HCT116 (cell line): ENCODE measurements at regions not wholly inside any gene's neighbourhood (a gene's known extent, or its start where the extent isn't known, plus 50 kb on each side); places are given as distances from the start of the nearest gene placed in this dataset.

Experiments used
- ATF3 ChIP-seq: IDR thresholded peaks from 2 replicates; pipeline ENCODE4 v1.6.1; 2012
- CTCF ChIP-seq, 3 experiments: fragments of 200-600 bp in 1 of 3; sonication (generic) in 1 of 3; IDR thresholded peaks in 2 of 3; conservative IDR thresholded peaks in 1 of 3; 2 replicates each; pipeline ENCODE4 v1.5.1; 2012 to 2017; ENCODE audit warnings: low read depth in 2 of 3, low read length in 2 of 3, antibody characterized with exemption in 1 of 3, borderline replicate concordance in 1 of 3, control low read depth in 1 of 3, mild to moderate bottlenecking in 1 of 3, mixed read lengths in 1 of 3, mixed run types in 1 of 3, moderate library complexity in 1 of 3; ENCODE audit not compliant: insufficient read depth in 1 of 3
- EZH2 ChIP-seq: fragments of 200-600 bp; sonication (generic); IDR thresholded peaks from 2 replicates; pipeline ENCODE4 v1.6.1; 2017; ENCODE audit warnings: antibody characterized with exemption, mixed run types
- EZH2phosphoT487 ChIP-seq: fragments of 200-600 bp; IDR thresholded peaks from 2 replicates; pipeline ENCODE4 v1.6.1; 2018; ENCODE audit warnings: antibody characterized with exemption, borderline replicate concordance
- POLR2A ChIP-seq: IDR thresholded peaks from 2 replicates; pipeline ENCODE4 v1.7.0; 2011; ENCODE audit warnings: borderline replicate concordance; ENCODE audit not compliant: insufficient read depth, insufficient read length; ENCODE audit errors: extremely low read depth
- POLR2AphosphoS5 ChIP-seq: IDR thresholded peaks from 2 replicates; pipeline ENCODE4 v1.6.1; 2011; ENCODE audit warnings: mild to moderate bottlenecking, low read depth, low read length, moderate library complexity
- RAD21 ChIP-seq: IDR thresholded peaks from 2 replicates; pipeline ENCODE4 v1.6.1; 2012; ENCODE audit warnings: low read depth, mild to moderate bottlenecking
- REST ChIP-seq: IDR thresholded peaks from 2 replicates; pipeline ENCODE4 v1.6.1; 2012; ENCODE audit warnings: low read depth
- SP1 ChIP-seq: IDR thresholded peaks from 2 replicates; pipeline ENCODE4 v1.6.1; 2012; ENCODE audit warnings: low read depth
- SRF ChIP-seq: IDR thresholded peaks from 2 replicates; pipeline ENCODE4 v1.6.1; 2012; ENCODE audit warnings: low read depth
- ZBTB33 ChIP-seq: IDR thresholded peaks from 2 replicates; pipeline ENCODE4 v1.6.1; 2011; ENCODE audit warnings: mild to moderate bottlenecking, low read length, moderate library complexity; ENCODE audit not compliant: insufficient replicate concordance; ENCODE audit errors: extremely low read depth
- ZFX ChIP-seq: fragments of 450-650 bp; IDR thresholded peaks from 2 replicates; pipeline ENCODE4 v1.6.1; 2017
- TF ChIP-seq, protein P1 (sequence below): IDR thresholded peaks from 2 replicates; pipeline ENCODE4 v1.6.1; 2012

- TF ChIP-seq, protein P1, sequence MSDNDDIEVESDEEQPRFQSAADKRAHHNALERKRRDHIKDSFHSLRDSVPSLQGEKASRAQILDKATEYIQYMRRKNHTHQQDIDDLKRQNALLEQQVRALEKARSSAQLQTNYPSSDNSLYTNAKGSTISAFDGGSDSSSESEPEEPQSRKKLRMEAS: no peak
- TF ChIP-seq CTCF (IDR thresholded peaks at IDR 0.05 in 2 of 3, conservative IDR thresholded peaks at IDR 0.05 in 1 of 3; ENCODE audit: borderline replicate concordance in 1 of 3, insufficient read depth in 1 of 3, low read depth in 2 of 3, low read length in 2 of 3): no peak
- TF ChIP-seq POLR2A: no peak
- TF ChIP-seq EZH2: no peak
- no peak for TF ChIP-seq REST
- no peak for TF ChIP-seq ZBTB33
- no peak for TF ChIP-seq RAD21
- TF ChIP-seq SP1: no peak
- no peak for TF ChIP-seq POLR2AphosphoS5
- no peak for TF ChIP-seq SRF
- no peak for TF ChIP-seq EZH2phosphoT487
- no peak for TF ChIP-seq ATF3
- no peak for TF ChIP-seq ZFX
Measured at GRCh38 chr5:34447424-34447823, 208.7 kb upstream of the RAI14 start.
